Parathyroid adenoma (tissue), 2 donors: ENCODE measurements at regions not wholly inside any gene's neighbourhood (a gene's known extent, or its start where the extent isn't known, plus 50 kb on each side); places are given as distances from the start of the nearest gene placed in this dataset.

ENCODE experiments used
- H2AFZ ChIP-seq: fragments of 300-600 bp; sonication (generic); one replicate; pipeline ENCODE4 v1.7.0; 2017; ENCODE audit warnings: antibody characterized with exemption, mild to moderate bottlenecking
- H3K27ac ChIP-seq: fragments of 300-600 bp; sonication (generic); one replicate; pipeline ENCODE4 v1.7.0; 2017
- H3K27me3 ChIP-seq: fragments of 300-600 bp; sonication (generic); one replicate; pipeline ENCODE4 v1.7.0; 2017; ENCODE audit warnings: low read length; ENCODE audit not compliant: control insufficient read depth, insufficient read depth
- H3K36me3 ChIP-seq: fragments of 300-600 bp; sonication (generic); one replicate; pipeline ENCODE4 v1.7.0; 2017; ENCODE audit warnings: low read length; ENCODE audit not compliant: control insufficient read depth, insufficient read depth
- H3K4me1 ChIP-seq: fragments of 300-600 bp; sonication (generic); one replicate; pipeline ENCODE4 v1.7.0; 2017; ENCODE audit warnings: control low read depth
- H3K4me2 ChIP-seq: fragments of 300-600 bp; sonication (generic); one replicate; pipeline ENCODE4 v1.7.0; 2017; ENCODE audit warnings: low read length
- H3K4me3 ChIP-seq: fragments of 300-600 bp; sonication (generic); one replicate; pipeline ENCODE4 v1.7.0; 2017; ENCODE audit warnings: low read depth, low read length
- H3K79me2 ChIP-seq: fragments of 300-600 bp; sonication (generic); one replicate; pipeline ENCODE4 v1.7.0; 2017; ENCODE audit warnings: control low read depth
- H3K9ac ChIP-seq: fragments of 300-600 bp; sonication (generic); one replicate; pipeline ENCODE4 v1.7.0; 2017; ENCODE audit warnings: mild to moderate bottlenecking
- H3K9me3 ChIP-seq: fragments of 300-600 bp; sonication (generic); one replicate; pipeline ENCODE4 v1.7.0; 2017; ENCODE audit warnings: low read length; ENCODE audit not compliant: control insufficient read depth
- CTCF ChIP-seq: fragments of 300-600 bp; sonication (generic); IDR thresholded peaks from one replicate; pipeline ENCODE4 v1.7.0; 2017; ENCODE audit warnings: antibody characterized with exemption, mild to moderate bottlenecking
- donor health status: primary hyperparathyroidism.

- H3K79me2 ChIP-seq, result no peaks in the 10 kb centered on the region
- no peaks in the 10 kb centered on the region for H3K27me3 ChIP-seq
- no peak for TF ChIP-seq CTCF
- H3K4me3 ChIP-seq, result no peak overlapping the region
- H3K36me3 ChIP-seq, result no peaks in the 10 kb centered on the region
- no peak overlapping the region for H2AFZ ChIP-seq
- H3K4me2 ChIP-seq, result no peak overlapping the region
- H3K9ac ChIP-seq, result no peak overlapping the region
- no peaks in the 10 kb centered on the region for H3K4me1 ChIP-seq
- H3K27ac ChIP-seq, result no peak overlapping the region
- H3K9me3 ChIP-seq, result no peaks in the 10 kb centered on the region
These were observed 154.8 kb downstream of the COG6 start for GRCh38 chr13:39810091-39810877.

- Histone ChIP-seq H2AFZ (no peak overlapping the region), H3K79me2 (no peaks in the 10 kb centered on the region), H3K36me3 (no peaks in the 10 kb centered on the region), H3K4me1 (no peaks in the 10 kb centered on the region), H3K4me3 (no peak overlapping the region), H3K4me2 (no peak overlapping the region), H3K27ac (no peak overlapping the region), H3K9me3 (no peaks in the 10 kb centered on the region), H3K9ac (no peak overlapping the region), H3K27me3 (no peaks in the 10 kb centered on the region)
- TF ChIP-seq CTCF, result no peak
These were observed 155.6 kb downstream of the COG6 start for GRCh38 chr13:39811051-39811450.

- Histone ChIP-seq H3K79me2 (no peaks in the 10 kb centered on the region), H2AFZ (no peak overlapping the region), H3K27me3 (no peaks in the 10 kb centered on the region), H3K4me2 (no peak overlapping the region), H3K4me1 (no peaks in the 10 kb centered on the region), H3K9me3 (no peaks in the 10 kb centered on the region), H3K27ac (no peak overlapping the region), H3K9ac (no peak overlapping the region), H3K4me3 (no peak overlapping the region), H3K36me3 (no peaks in the 10 kb centered on the region)
- no peak for TF ChIP-seq CTCF
These were observed 156.2 kb downstream of the COG6 start for GRCh38 chr13:39811696-39812095.

GRCh38 chr13:39815345-39816111, 160.1 kb downstream of the COG6 start:
- Histone ChIP-seq H3K36me3 (no peaks in the 10 kb centered on the region), H3K4me1 (no peaks in the 10 kb centered on the region), H2AFZ (no peak overlapping the region), H3K9me3 (no peaks in the 10 kb centered on the region), H3K27ac (no peak overlapping the region), H3K27me3 (no peaks in the 10 kb centered on the region), H3K4me2 (no peak overlapping the region), H3K9ac (no peak overlapping the region), H3K4me3 (no peak overlapping the region), H3K79me2 (no peaks in the 10 kb centered on the region)
- TF ChIP-seq CTCF, result no peak
